ENCODE measurements at regions not wholly inside any gene's neighbourhood (a gene's known extent, or its start where the extent isn't known, plus 50 kb on each side); places are given as distances from the start of the nearest gene placed in this dataset.
"Not testable (repeated sequence)": the region's sequence is repeated elsewhere in the genome, so short reads cannot be mapped to it uniquely, and the experiment has no call there.

DNA sequence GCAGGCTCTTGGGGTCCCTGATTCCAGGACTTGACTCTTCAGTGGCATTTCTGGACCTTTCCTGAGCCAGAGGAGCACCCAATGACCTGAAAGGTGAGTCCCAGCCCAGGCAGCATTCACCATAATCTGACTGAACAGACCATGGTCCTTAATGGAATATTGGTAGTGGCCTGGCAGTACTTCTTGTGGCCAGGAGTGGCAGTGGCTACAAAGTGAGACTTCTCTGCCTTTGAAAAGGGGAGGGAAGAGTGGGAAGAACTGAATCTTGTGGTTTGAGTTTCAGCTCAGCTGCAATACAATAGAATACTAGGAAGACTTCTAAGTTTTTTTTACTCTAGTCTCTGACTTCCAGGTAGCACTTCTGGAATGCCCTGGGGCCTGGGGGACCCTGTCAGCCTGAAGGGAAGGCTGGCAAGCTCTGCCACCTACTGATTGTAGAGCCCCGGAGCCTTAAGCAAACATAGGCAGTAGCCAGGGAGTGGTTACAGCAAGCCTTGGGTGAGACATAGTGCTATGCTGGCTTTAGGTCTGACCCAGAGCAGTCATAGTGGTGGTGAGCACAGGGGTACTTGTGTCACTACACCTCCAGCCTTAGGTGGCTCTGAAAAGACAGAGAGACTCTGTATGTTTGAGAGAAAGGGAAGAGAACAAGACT, 674.2 kb upstream of the MANEA start:
- H3K9me3 Mint-ChIP-seq, result peaks cover 54% of the 10 kb centered on the region
- no peaks in the 10 kb centered on the region for H3K4me1 Mint-ChIP-seq (ENCODE audit: low read depth)
- no peak for DNase-seq
- no peak overlapping the region for H3K27ac Mint-ChIP-seq
- H3K4me3 Mint-ChIP-seq, result no peak overlapping the region
- TF ChIP-seq, protein P1, sequence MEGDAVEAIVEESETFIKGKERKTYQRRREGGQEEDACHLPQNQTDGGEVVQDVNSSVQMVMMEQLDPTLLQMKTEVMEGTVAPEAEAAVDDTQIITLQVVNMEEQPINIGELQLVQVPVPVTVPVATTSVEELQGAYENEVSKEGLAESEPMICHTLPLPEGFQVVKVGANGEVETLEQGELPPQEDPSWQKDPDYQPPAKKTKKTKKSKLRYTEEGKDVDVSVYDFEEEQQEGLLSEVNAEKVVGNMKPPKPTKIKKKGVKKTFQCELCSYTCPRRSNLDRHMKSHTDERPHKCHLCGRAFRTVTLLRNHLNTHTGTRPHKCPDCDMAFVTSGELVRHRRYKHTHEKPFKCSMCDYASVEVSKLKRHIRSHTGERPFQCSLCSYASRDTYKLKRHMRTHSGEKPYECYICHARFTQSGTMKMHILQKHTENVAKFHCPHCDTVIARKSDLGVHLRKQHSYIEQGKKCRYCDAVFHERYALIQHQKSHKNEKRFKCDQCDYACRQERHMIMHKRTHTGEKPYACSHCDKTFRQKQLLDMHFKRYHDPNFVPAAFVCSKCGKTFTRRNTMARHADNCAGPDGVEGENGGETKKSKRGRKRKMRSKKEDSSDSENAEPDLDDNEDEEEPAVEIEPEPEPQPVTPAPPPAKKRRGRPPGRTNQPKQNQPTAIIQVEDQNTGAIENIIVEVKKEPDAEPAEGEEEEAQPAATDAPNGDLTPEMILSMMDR (IDR thresholded peaks at IDR 0.05), result no peak
- H3K36me3 Mint-ChIP-seq (ENCODE audit: low read depth), result no peaks in the 10 kb centered on the region
- H3K27me3 Mint-ChIP-seq (ENCODE audit: insufficient read depth), result no peaks in the 10 kb centered on the region

DNA sequence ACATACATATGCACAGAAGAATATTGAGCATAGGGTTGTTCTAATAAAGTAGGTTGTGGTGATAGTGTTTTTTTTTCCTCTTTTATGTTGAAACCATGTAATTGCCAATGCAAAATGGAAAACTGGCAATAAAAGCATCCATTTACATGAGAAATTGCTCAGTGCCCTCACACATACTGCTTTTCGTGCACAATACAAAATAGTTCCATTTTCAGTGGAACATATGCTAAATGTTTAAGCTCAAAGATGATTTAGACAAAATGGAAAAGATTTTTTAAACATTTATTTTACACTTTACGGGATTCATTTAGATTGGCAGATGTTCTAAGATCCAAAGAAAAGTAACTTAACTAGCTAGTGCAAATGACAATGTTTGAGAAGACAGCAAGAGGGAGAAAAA, 678.1 kb upstream of the MANEA start:
- Mint-ChIP-seq H3K9me3 (peaks cover 47% of the 10 kb centered on the region), H3K4me1 (ENCODE audit: low read depth) (no peaks in the 10 kb centered on the region), H3K27ac (no peak overlapping the region), H3K27me3 (ENCODE audit: insufficient read depth) (no peaks in the 10 kb centered on the region), H3K36me3 (ENCODE audit: low read depth) (no peaks in the 10 kb centered on the region), H3K4me3 (no peak overlapping the region)
- TF ChIP-seq, protein P1 (IDR thresholded peaks at IDR 0.05), result no peak
- DNase-seq, result no peak

DNA sequence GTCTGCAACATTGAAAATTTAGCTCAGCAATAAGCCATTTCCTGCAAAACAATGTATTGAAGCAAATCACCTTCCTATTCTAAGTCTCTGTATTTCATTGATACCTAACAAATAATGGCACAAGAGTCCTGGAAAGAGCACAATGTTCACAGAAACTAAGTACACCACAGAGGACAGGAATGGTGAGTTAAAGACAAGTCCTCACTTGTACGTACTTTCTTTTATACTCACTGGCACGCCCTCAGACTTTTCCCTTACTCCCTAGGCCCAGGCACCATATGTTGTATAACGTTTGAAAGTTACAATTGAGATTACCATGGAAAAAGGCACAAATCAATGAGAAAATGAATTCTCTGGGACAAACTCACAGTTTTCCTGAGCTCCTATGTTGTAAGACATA, 683.0 kb upstream of the MANEA start:
- DNase-seq, result no peak
- Mint-ChIP-seq H3K9me3 (peaks cover 23% of the 10 kb centered on the region), H3K27ac (no peak overlapping the region), H3K4me3 (no peak overlapping the region), H3K36me3 (ENCODE audit: low read depth) (no peaks in the 10 kb centered on the region), H3K4me1 (ENCODE audit: low read depth) (no peaks in the 10 kb centered on the region), H3K27me3 (ENCODE audit: insufficient read depth) (no peaks in the 10 kb centered on the region)
- TF ChIP-seq, protein P1 (IDR thresholded peaks at IDR 0.05), result no peak

DNA sequence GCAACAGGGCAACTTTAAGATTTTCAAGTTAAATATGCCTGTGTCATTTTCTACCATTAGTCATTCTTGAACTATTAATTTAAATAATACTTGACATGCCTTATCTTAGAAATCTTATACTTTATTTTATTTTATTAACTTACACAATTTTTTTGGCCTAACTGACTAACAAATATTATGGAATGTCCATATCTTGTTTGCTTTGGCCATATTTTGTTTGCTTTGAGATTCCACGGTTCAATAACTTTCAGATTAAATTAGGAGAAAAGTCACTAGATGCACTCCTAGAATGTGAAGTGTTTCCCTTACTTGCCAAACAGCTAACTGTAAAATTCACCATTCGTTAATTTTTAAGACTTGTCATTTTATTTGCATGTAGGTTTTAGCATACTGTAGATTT, 684.0 kb upstream of the MANEA start:
- Mint-ChIP-seq H3K36me3 (ENCODE audit: low read depth) (no peaks in the 10 kb centered on the region), H3K27me3 (ENCODE audit: insufficient read depth) (no peaks in the 10 kb centered on the region), H3K4me3 (no peak overlapping the region), H3K9me3 (peaks cover 23% of the 10 kb centered on the region), H3K4me1 (ENCODE audit: low read depth) (no peaks in the 10 kb centered on the region), H3K27ac (no peak overlapping the region)
- no peak for DNase-seq
- TF ChIP-seq, protein P1 (IDR thresholded peaks at IDR 0.05), result no peak

DNA sequence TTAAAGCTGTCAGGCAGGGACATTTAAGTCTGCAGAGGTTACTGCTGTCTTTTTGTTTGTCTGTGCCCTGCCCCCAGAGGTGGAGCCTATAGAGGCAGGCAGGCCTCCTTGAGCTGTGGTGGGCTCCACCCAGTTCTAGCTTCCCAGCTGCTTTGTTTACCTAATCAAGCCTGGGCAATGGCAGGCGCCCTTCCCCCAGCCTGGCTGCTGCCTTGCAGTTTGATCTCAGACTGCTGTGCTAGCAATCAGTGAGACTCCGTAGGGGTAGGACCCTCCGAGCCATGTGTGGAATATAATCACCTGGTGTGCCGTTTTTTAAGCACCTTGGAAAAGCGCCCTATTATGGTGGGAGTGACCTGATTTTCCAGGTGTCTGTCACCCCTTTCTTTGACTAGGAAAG, 703.5 kb upstream of the MANEA start:
- peaks cover 20% of the 10 kb centered on the region for H3K9me3 Mint-ChIP-seq
- not testable (repeated sequence) for DNase-seq; H3K4me3 Mint-ChIP-seq; H3K27me3 Mint-ChIP-seq (ENCODE audit: insufficient read depth); H3K4me1 Mint-ChIP-seq (ENCODE audit: low read depth); H3K27ac Mint-ChIP-seq; H3K36me3 Mint-ChIP-seq (ENCODE audit: low read depth)

DNA sequence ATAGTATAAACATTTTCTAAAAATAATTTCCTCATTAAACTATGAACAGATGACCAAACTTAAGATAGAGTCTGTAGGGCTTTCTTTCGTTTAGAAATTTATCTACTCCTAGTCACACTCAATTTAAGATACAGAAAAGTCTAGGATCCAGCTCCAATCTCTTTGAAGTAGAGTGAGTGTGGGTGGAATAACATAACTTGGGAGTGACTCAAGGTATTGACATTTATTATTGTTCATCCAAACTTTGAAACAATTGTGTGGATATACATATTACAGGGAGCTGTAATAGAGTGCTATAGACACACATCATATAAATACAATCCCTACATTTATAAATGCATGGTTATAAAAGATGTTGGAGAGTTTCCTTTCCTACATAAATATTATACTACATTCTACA, 715.2 kb upstream of the MANEA start:
- H3K27me3 Mint-ChIP-seq (ENCODE audit: insufficient read depth), result no peaks in the 10 kb centered on the region
- no peaks in the 10 kb centered on the region; the same call in 1 of the 2 replicates for H3K36me3 Mint-ChIP-seq (ENCODE audit: low read depth)
- DNase-seq, result no peak
- H3K4me1 Mint-ChIP-seq (ENCODE audit: low read depth), result no peaks in the 10 kb centered on the region
- peaks cover 31% of the 10 kb centered on the region for H3K9me3 Mint-ChIP-seq
- TF ChIP-seq, protein P1 (IDR thresholded peaks at IDR 0.05), result no peak
- no peak overlapping the region for H3K4me3 Mint-ChIP-seq
- H3K27ac Mint-ChIP-seq, result no peak overlapping the region
